ENCODE measurements at regions not wholly inside any gene's neighbourhood (a gene's known extent, or its start where the extent isn't known, plus 50 kb on each side); places are given as distances from the start of the nearest gene placed in this dataset.

- no peak for DNase-seq (ENCODE audit: low spot score)
- 84% methylated on average over 3 of the region's 3 CpGs for WGBS
- intact Hi-C loops (cut with DNase I) = no loop called here
- no peak overlapping the region for H3K27ac ChIP-seq
- H3K4me1 ChIP-seq (replicated peaks) = no peaks in the 10 kb centered on the region
- no peaks in the 10 kb centered on the region for H3K9me3 ChIP-seq
- no peaks in the 10 kb centered on the region for H3K27me3 ChIP-seq (replicated peaks; ENCODE audit: insufficient read depth)
- no peak overlapping the region for H3K4me3 ChIP-seq
- TF ChIP-seq CTCF (IDR thresholded peaks at IDR 0.05) = no peak
- no peaks in the 10 kb centered on the region for H3K36me3 ChIP-seq
Observed at GRCh38 chr1:105736349-105736748, 1320.1 kb upstream of the PRMT6 start.

GRCh38 chr1:105779727-105780126, 1276.7 kb upstream of the PRMT6 start:
- intact Hi-C loops (cut with DNase I) = no loop called here
- H3K4me1 ChIP-seq (replicated peaks) = no peaks in the 10 kb centered on the region
- no peak overlapping the region for H3K27ac ChIP-seq
- H3K36me3 ChIP-seq = no peaks in the 10 kb centered on the region
- DNase-seq (ENCODE audit: low spot score) = no peak
- 94% methylated on average over 4 of the region's 4 CpGs for WGBS
- no peak for TF ChIP-seq POLR2A (IDR thresholded peaks at IDR 0.05)
- TF ChIP-seq CTCF (IDR thresholded peaks at IDR 0.05) = no peak
- TF ChIP-seq POLR2AphosphoS5 (IDR thresholded peaks at IDR 0.05) = no peak
- no peaks in the 10 kb centered on the region for H3K9me3 ChIP-seq
- no peaks in the 10 kb centered on the region for H3K27me3 ChIP-seq (replicated peaks; ENCODE audit: insufficient read depth)
- H3K4me3 ChIP-seq = no peak overlapping the region

- intact Hi-C loops (cut with DNase I) = no loop called here
- Histone ChIP-seq H3K4me3 (no peak overlapping the region), H3K4me1 (replicated peaks) (no peaks in the 10 kb centered on the region), H3K27me3 (replicated peaks; ENCODE audit: insufficient read depth) (no peaks in the 10 kb centered on the region), H3K9me3 (no peaks in the 10 kb centered on the region), H3K36me3 (no peaks in the 10 kb centered on the region), H3K27ac (no peak overlapping the region)
- no peak for TF ChIP-seq POLR2AphosphoS5 (IDR thresholded peaks at IDR 0.05)
- TF ChIP-seq POLR2A (IDR thresholded peaks at IDR 0.05) = no peak
- no peak for TF ChIP-seq CTCF (IDR thresholded peaks at IDR 0.05)
- 21% methylated on average over 2 of the region's 2 CpGs for WGBS
- DNase-seq (ENCODE audit: low spot score) = no peak
Observed at GRCh38 chr1:105785021-105785420, 1271.5 kb upstream of the PRMT6 start.

- WGBS = 96% methylated on average over 1 of the region's 1 CpG
- no peak overlapping the region for H3K4me3 ChIP-seq
- no peak overlapping the region for H3K27ac ChIP-seq
- intact Hi-C loops (cut with DNase I) = loop anchor here (2.0 kb wide), 1 partner anchor 1015 kb away; no protein-coding TSS in a partner anchor
- no peaks in the 10 kb centered on the region for H3K27me3 ChIP-seq (replicated peaks; ENCODE audit: insufficient read depth)
- H3K36me3 ChIP-seq = no peaks in the 10 kb centered on the region
- TF ChIP-seq POLR2A (IDR thresholded peaks at IDR 0.05) = no peak
- peak; percentile 19 to 57 (median 50) for TF ChIP-seq CTCF (IDR thresholded peaks at IDR 0.05)
- no peaks in the 10 kb centered on the region for H3K4me1 ChIP-seq (replicated peaks)
- no peaks in the 10 kb centered on the region for H3K9me3 ChIP-seq
- DNase-seq (ENCODE audit: low spot score) = no peak
Observed at GRCh38 chr1:105793536-105794146, 1262.8 kb upstream of the PRMT6 start.

- Histone ChIP-seq H3K9me3 (no peaks in the 10 kb centered on the region), H3K27me3 (replicated peaks; ENCODE audit: insufficient read depth) (no peaks in the 10 kb centered on the region), H3K36me3 (no peaks in the 10 kb centered on the region), H3K27ac (no peak overlapping the region), H3K4me3 (no peak overlapping the region), H3K4me1 (replicated peaks) (no peaks in the 10 kb centered on the region)
- intact Hi-C loops (cut with DNase I) = loop anchor here (2.0 kb wide), 1 partner anchor 1017 kb away; no protein-coding TSS in a partner anchor
- 97% methylated on average over 31 of the region's 32 CpGs for WGBS
- no peak for TF ChIP-seq CTCF (IDR thresholded peaks at IDR 0.05)
- TF ChIP-seq POLR2AphosphoS5 (IDR thresholded peaks at IDR 0.05) = no peak
- TF ChIP-seq POLR2A (IDR thresholded peaks at IDR 0.05) = no peak
- no peak for DNase-seq (ENCODE audit: low spot score)
Observed at GRCh38 chr1:105795741-105796140, 1260.7 kb upstream of the PRMT6 start.
